ENCODE measurements at regions not wholly inside any gene's neighbourhood (a gene's known extent, or its start where the extent isn't known, plus 50 kb on each side); places are given as distances from the start of the nearest gene placed in this dataset.
A peak's percentile ranks its signal among the peaks of the same experiment; 100 is the strongest.
"Not testable (repeated sequence)": the region's sequence is repeated elsewhere in the genome, so short reads cannot be mapped to it uniquely, and the experiment has no call there.

- peaks cover 0 to 5% (median 3%) of the 10 kb centered on the region in 3 donors for H3K27me3 Mint-ChIP-seq (ENCODE audit: low read depth in 3 of 3)
- no peak overlapping the region for H3K4me3 Mint-ChIP-seq
- DNase-seq: no peak
- H3K27ac Mint-ChIP-seq: no peak overlapping the region
- no peaks in the 10 kb centered on the region for H3K36me3 Mint-ChIP-seq
- H3K4me1 Mint-ChIP-seq: no peaks in the 10 kb centered on the region
- H3K9me3 Mint-ChIP-seq: no peaks in the 10 kb centered on the region
Measured at GRCh38 chr5:15010936-15011335, 139.4 kb upstream of the ANKH start.

GRCh38 chr5:15009420-15009819 is 137.8 kb upstream of the ANKH start:
- H3K36me3 Mint-ChIP-seq: no peaks in the 10 kb centered on the region

GRCh38 chr5:15008921-15009320 is 137.3 kb upstream of the ANKH start:
- no peak for DNase-seq
- Mint-ChIP-seq H3K27me3 (ENCODE audit: low read depth in 3 of 3) (peaks cover 0 to 7% (median 5%) of the 10 kb centered on the region in 3 donors), H3K9me3 (no peaks in the 10 kb centered on the region), H3K4me3 (no peak overlapping the region), H3K27ac (no peak overlapping the region), H3K4me1 (no peaks in the 10 kb centered on the region), H3K36me3 (no peaks in the 10 kb centered on the region)

More at GRCh38 chr5:15009420-15009819, 137.8 kb upstream of the ANKH start:
- DNase-seq: no peak
- Mint-ChIP-seq H3K9me3 (no peaks in the 10 kb centered on the region), H3K27me3 (ENCODE audit: low read depth in 3 of 3) (peaks cover 0 to 7% (median 5%) of the 10 kb centered on the region in 3 donors), H3K4me3 (no peak overlapping the region), H3K27ac (no peak overlapping the region), H3K4me1 (no peaks in the 10 kb centered on the region)

- DNase-seq: no peak
- no peaks in the 10 kb centered on the region for H3K9me3 Mint-ChIP-seq
- no peaks in the 10 kb centered on the region for H3K4me1 Mint-ChIP-seq
- H3K36me3 Mint-ChIP-seq: no peaks in the 10 kb centered on the region
- peaks cover 0 to 7% (median 5%) of the 10 kb centered on the region in 3 donors for H3K27me3 Mint-ChIP-seq (ENCODE audit: low read depth in 3 of 3)
- H3K27ac Mint-ChIP-seq: no peak overlapping the region
- no peak overlapping the region for H3K4me3 Mint-ChIP-seq
Measured at GRCh38 chr5:15008476-15008875, 136.9 kb upstream of the ANKH start.

GRCh38 chr5:15007646-15008045 is 136.1 kb upstream of the ANKH start:
- no peaks in the 10 kb centered on the region for H3K36me3 Mint-ChIP-seq
- H3K4me1 Mint-ChIP-seq: no peaks in the 10 kb centered on the region
- no peak overlapping the region for H3K27ac Mint-ChIP-seq
- H3K9me3 Mint-ChIP-seq: no peaks in the 10 kb centered on the region
- no peak for DNase-seq
- H3K4me3 Mint-ChIP-seq: no peak overlapping the region
- H3K27me3 Mint-ChIP-seq (ENCODE audit: low read depth in 3 of 3): peaks cover 2 to 7% (median 5%) of the 10 kb centered on the region in 3 donors

- DNase-seq: no peak
- no peaks in the 10 kb centered on the region for H3K4me1 Mint-ChIP-seq
- H3K4me3 Mint-ChIP-seq: no peak overlapping the region
- no peaks in the 10 kb centered on the region for H3K36me3 Mint-ChIP-seq
- no peaks in the 10 kb centered on the region for H3K9me3 Mint-ChIP-seq
- H3K27me3 Mint-ChIP-seq (ENCODE audit: low read depth in 3 of 3): peaks cover 2 to 5% (median 5%) of the 10 kb centered on the region in 3 donors
- no peak overlapping the region for H3K27ac Mint-ChIP-seq
Measured at GRCh38 chr5:15004506-15004905, 132.9 kb upstream of the ANKH start.

- H3K27me3 Mint-ChIP-seq (ENCODE audit: low read depth in 3 of 3): peaks cover 2 to 8% (median 5%) of the 10 kb centered on the region in 3 donors
- DNase-seq: peak; percentile 57 to 64 (median 59)
- no peaks in the 10 kb centered on the region for H3K9me3 Mint-ChIP-seq
- H3K4me3 Mint-ChIP-seq: no peak overlapping the region
- H3K4me1 Mint-ChIP-seq: no peaks in the 10 kb centered on the region
- H3K36me3 Mint-ChIP-seq: no peaks in the 10 kb centered on the region
- no peak overlapping the region for H3K27ac Mint-ChIP-seq
Measured at GRCh38 chr5:15003511-15003920, 131.9 kb upstream of the ANKH start.

- H3K4me1 Mint-ChIP-seq: no peaks in the 10 kb centered on the region
- no peak overlapping the region for H3K27ac Mint-ChIP-seq
- no peaks in the 10 kb centered on the region for H3K9me3 Mint-ChIP-seq
- peaks cover 2 to 8% (median 5%) of the 10 kb centered on the region in 3 donors for H3K27me3 Mint-ChIP-seq (ENCODE audit: low read depth in 3 of 3)
- no peaks in the 10 kb centered on the region for H3K36me3 Mint-ChIP-seq
- H3K4me3 Mint-ChIP-seq: no peak overlapping the region
- DNase-seq: no peak
Measured at GRCh38 chr5:15002791-15003190, 131.2 kb upstream of the ANKH start.

- no peak for DNase-seq
- Mint-ChIP-seq H3K27me3 (ENCODE audit: low read depth in 3 of 3) (peaks cover 2 to 8% (median 5%) of the 10 kb centered on the region in 3 donors), H3K27ac (no peak overlapping the region), H3K4me3 (no peak overlapping the region), H3K36me3 (no peaks in the 10 kb centered on the region), H3K4me1 (no peaks in the 10 kb centered on the region), H3K9me3 (no peaks in the 10 kb centered on the region)
Measured at GRCh38 chr5:15002173-15002572, 130.6 kb upstream of the ANKH start.

GRCh38 chr5:15001517-15001916 is 129.9 kb upstream of the ANKH start:
- Mint-ChIP-seq H3K4me1 (no peaks in the 10 kb centered on the region), H3K9me3 (no peaks in the 10 kb centered on the region), H3K4me3 (no peak overlapping the region), H3K36me3 (no peaks in the 10 kb centered on the region), H3K27ac (no peak overlapping the region), H3K27me3 (ENCODE audit: low read depth in 3 of 3) (peaks cover 2 to 8% (median 5%) of the 10 kb centered on the region in 3 donors)
- no peak for DNase-seq

- Mint-ChIP-seq H3K9me3 (no peaks in the 10 kb centered on the region), H3K4me3 (no peak overlapping the region), H3K27ac (no peak overlapping the region), H3K27me3 (ENCODE audit: low read depth in 3 of 3) (peaks cover 0 to 4% (median 2%) of the 10 kb centered on the region in 3 donors), H3K4me1 (peaks cover 0 to under 1% of the 10 kb centered on the region in 2 donors), H3K36me3 (no peaks in the 10 kb centered on the region)
- no peak for DNase-seq
Measured at GRCh38 chr5:14998491-14998890, 126.9 kb upstream of the ANKH start.

GRCh38 chr5:14996997-14997396 is 125.4 kb upstream of the ANKH start:
- DNase-seq: no peak
- Mint-ChIP-seq H3K36me3 (no peaks in the 10 kb centered on the region), H3K4me3 (no peak overlapping the region), H3K9me3 (no peaks in the 10 kb centered on the region), H3K27me3 (ENCODE audit: low read depth in 3 of 3) (peaks cover 0 to 4% (median 0%) of the 10 kb centered on the region in 3 donors), H3K27ac (no peak overlapping the region), H3K4me1 (peaks cover 10 to 14% of the 10 kb centered on the region in 2 donors)

- no peak overlapping the region for H3K4me3 Mint-ChIP-seq
- no peak overlapping the region for H3K27ac Mint-ChIP-seq
- H3K36me3 Mint-ChIP-seq: no peaks in the 10 kb centered on the region
- peaks cover 10 to 14% of the 10 kb centered on the region in 2 donors for H3K4me1 Mint-ChIP-seq
- no peak for DNase-seq
- H3K27me3 Mint-ChIP-seq (ENCODE audit: low read depth in 3 of 3): peaks cover 0 to 4% (median 0%) of the 10 kb centered on the region in 3 donors
- no peaks in the 10 kb centered on the region for H3K9me3 Mint-ChIP-seq
Measured at GRCh38 chr5:14995229-14995628, 123.7 kb upstream of the ANKH start.

GRCh38 chr5:14993459-14994133 is 122.0 kb upstream of the ANKH start:
- H3K36me3 Mint-ChIP-seq; H3K9me3 Mint-ChIP-seq; DNase-seq; H3K27me3 Mint-ChIP-seq (ENCODE audit: low read depth in 3 of 3): not testable (repeated sequence)
- Mint-ChIP-seq H3K27ac (peak overlapping the region; percentile 87 to 96 (median 88)), H3K4me3 (peak overlapping the region; percentile 94 to 97 (median 95)), H3K4me1 (peaks cover 10 to 14% of the 10 kb centered on the region in 2 donors)
